CD4-positive, alpha-beta T cell (primary cell): ENCODE measurements at regions not wholly inside any gene's neighbourhood (a gene's known extent, or its start where the extent isn't known, plus 50 kb on each side); places are given as distances from the start of the nearest gene placed in this dataset.

Experiments used
- ATAC-seq: fragments of 200-7000 bp; cut with Tn5 transposase; one replicate; pipeline ENCODE4 v1.10.0; 2022; ENCODE audit warnings: mild to moderate bottlenecking; ENCODE audit not compliant: poor library complexity
- CTCF ChIA-PET: fragments of 350-600 bp; sonication (Branson Sonifier 250); formaldehyde crosslinking; loops from one replicate; lab custom pipeline; 2021; ENCODE audit warnings: antibody characterized with exemption, inconsistent platforms; lab: Charles Lee
- POLR2A ChIA-PET: fragments of 350-600 bp; sonication (Branson Sonifier 250); formaldehyde crosslinking; loops from one replicate; lab custom pipeline; 2021; ENCODE audit warnings: antibody characterized with exemption, inconsistent platforms; lab: Charles Lee
- DNase-seq, 14 experiments: peaks; one replicate each; pipeline ENCODE4 v3.0.0-alpha.2; 2013 to 2020; ENCODE audit warnings: mixed read lengths in 2 of 14
- H3K27ac ChIP-seq, 2 donors: one replicate each; pipeline versions ENCODE4 v1.5.1 to v1.7.0; 2013; ENCODE audit warnings: low read length in 2 of 2, low read depth in 1 of 2, mild to moderate bottlenecking in 1 of 2
- H3K27me3 ChIP-seq, 2 experiments: 1 replicate in 1 of 2; 2 replicates in 1 of 2; pipeline versions ENCODE4 v1.6.1 to v1.7.0; 2013; ENCODE audit warnings: low read length in 2 of 2, control low read depth in 1 of 2, mild to moderate bottlenecking in 1 of 2, moderate library complexity in 1 of 2; ENCODE audit not compliant: insufficient read depth in 2 of 2, control insufficient read depth in 1 of 2
- H3K36me3 ChIP-seq: one replicate; pipeline ENCODE4 v1.6.1; 2013; ENCODE audit warnings: low read length, control low read depth; ENCODE audit not compliant: insufficient read depth
- H3K4me1 ChIP-seq: one replicate; pipeline ENCODE4 v1.6.1; 2013; ENCODE audit warnings: low read length, control low read depth; ENCODE audit not compliant: insufficient read depth
- H3K4me3 ChIP-seq: one replicate; pipeline ENCODE4 v1.5.1; 2013; ENCODE audit warnings: mild to moderate bottlenecking, low read length, moderate library complexity
- H3K9me3 ChIP-seq, 2 experiments: 1 replicate in 1 of 2; 2 replicates in 1 of 2; pipeline versions ENCODE4 v1.6.1 to v1.7.0; 2013; ENCODE audit warnings: low read length in 2 of 2, mild to moderate bottlenecking in 2 of 2, control low read depth in 1 of 2, moderate library complexity in 1 of 2; ENCODE audit not compliant: control insufficient read depth in 1 of 2, insufficient read depth in 1 of 2
- H3K27ac Mint-ChIP-seq: one replicate; pipeline ENCODE4 v1.8.0; 2020; ENCODE audit warnings: mixed read lengths
- H3K27me3 Mint-ChIP-seq: one replicate; pipeline ENCODE4 v1.8.0; 2021; ENCODE audit warnings: mixed read lengths
- H3K36me3 Mint-ChIP-seq: one replicate; pipeline ENCODE4 v1.8.0; 2021; ENCODE audit warnings: low read depth, mixed read lengths
- H3K4me1 Mint-ChIP-seq: one replicate; pipeline ENCODE4 v1.8.0; 2021; ENCODE audit warnings: low read depth, mixed read lengths
- H3K4me3 Mint-ChIP-seq: one replicate; pipeline ENCODE4 v1.8.0; 2020; ENCODE audit warnings: mild to moderate bottlenecking, mixed read lengths
- H3K9me3 Mint-ChIP-seq: one replicate; pipeline ENCODE4 v1.8.0; 2020; ENCODE audit warnings: mixed read lengths
- intact Hi-C, 2 experiments: fragments of 100-400 bp; cut with DNase I in 1 of 2; cut with micrococcal nuclease in 1 of 2; formaldehyde crosslinking; loops; one replicate each; pipeline versions ENCODE4 v1.15.1 to v1.9.0; 2023 to 2025; cut with DNase I, micrococcal nuclease
- TF ChIP-seq, protein P1 (sequence below): fragments of 200-600 bp; IDR thresholded peaks from one replicate; pipeline ENCODE4 v1.8.0; 2022; ENCODE audit warnings: antibody characterized with exemption, mild to moderate bottlenecking

- H3K9me3 ChIP-seq, result peaks cover 0 to 12% of the 10 kb centered on the region in 2 experiments
- intact Hi-C loops, result no loop called here
- ATAC-seq (no peak), DNase-seq (no peak)
- no peaks in the 10 kb centered on the region for H3K36me3 Mint-ChIP-seq
- H3K36me3 ChIP-seq, result no peaks in the 10 kb centered on the region
- no peaks in the 10 kb centered on the region for H3K4me1 ChIP-seq
- no peak overlapping the region for H3K27ac ChIP-seq
- POLR2A ChIA-PET, result no interaction called here
- H3K4me1 Mint-ChIP-seq, result peaks cover 11% of the 10 kb centered on the region
- no peak overlapping the region for H3K4me3 ChIP-seq
- no peaks in the 10 kb centered on the region for H3K27me3 ChIP-seq
- CTCF ChIA-PET, result no interaction called here
- H3K27ac Mint-ChIP-seq, result no peak overlapping the region
- no peaks in the 10 kb centered on the region for H3K9me3 Mint-ChIP-seq
- peaks cover 5% of the 10 kb centered on the region for H3K27me3 Mint-ChIP-seq
- no peak overlapping the region for H3K4me3 Mint-ChIP-seq
- TF ChIP-seq, protein P1, sequence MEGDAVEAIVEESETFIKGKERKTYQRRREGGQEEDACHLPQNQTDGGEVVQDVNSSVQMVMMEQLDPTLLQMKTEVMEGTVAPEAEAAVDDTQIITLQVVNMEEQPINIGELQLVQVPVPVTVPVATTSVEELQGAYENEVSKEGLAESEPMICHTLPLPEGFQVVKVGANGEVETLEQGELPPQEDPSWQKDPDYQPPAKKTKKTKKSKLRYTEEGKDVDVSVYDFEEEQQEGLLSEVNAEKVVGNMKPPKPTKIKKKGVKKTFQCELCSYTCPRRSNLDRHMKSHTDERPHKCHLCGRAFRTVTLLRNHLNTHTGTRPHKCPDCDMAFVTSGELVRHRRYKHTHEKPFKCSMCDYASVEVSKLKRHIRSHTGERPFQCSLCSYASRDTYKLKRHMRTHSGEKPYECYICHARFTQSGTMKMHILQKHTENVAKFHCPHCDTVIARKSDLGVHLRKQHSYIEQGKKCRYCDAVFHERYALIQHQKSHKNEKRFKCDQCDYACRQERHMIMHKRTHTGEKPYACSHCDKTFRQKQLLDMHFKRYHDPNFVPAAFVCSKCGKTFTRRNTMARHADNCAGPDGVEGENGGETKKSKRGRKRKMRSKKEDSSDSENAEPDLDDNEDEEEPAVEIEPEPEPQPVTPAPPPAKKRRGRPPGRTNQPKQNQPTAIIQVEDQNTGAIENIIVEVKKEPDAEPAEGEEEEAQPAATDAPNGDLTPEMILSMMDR, result no peak
Measured at GRCh38 chr6:9131616-9132015, 696.3 kb upstream of the SLC35B3 start.

DNA sequence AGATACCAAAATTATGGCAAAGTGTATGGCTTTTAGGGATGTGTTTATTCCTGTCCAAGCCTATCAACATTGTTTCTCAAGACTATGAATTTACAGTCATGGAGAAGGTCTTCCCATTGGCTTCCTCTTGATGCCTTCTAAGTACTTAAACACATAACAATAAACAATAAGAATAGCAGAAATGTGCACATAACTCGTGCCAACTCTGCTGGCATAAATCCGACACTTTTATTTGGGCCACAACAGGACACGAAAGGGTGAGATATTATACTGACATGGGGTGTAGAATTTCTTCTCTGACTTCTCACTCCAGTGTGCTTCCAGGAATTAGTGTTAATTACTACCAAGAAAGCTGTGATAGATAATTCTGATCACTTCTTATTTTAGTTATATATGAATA is 695.9 kb upstream of the SLC35B3 start:
- no peaks in the 10 kb centered on the region for H3K36me3 Mint-ChIP-seq
- H3K4me1 Mint-ChIP-seq, result peaks cover 11% of the 10 kb centered on the region
- intact Hi-C loops, result no loop called here
- no peak overlapping the region for H3K27ac ChIP-seq
- H3K27me3 ChIP-seq, result no peaks in the 10 kb centered on the region
- H3K27me3 Mint-ChIP-seq, result peaks cover 5% of the 10 kb centered on the region
- no peak overlapping the region for H3K4me3 ChIP-seq
- no peak overlapping the region for H3K27ac Mint-ChIP-seq
- no peak overlapping the region for H3K4me3 Mint-ChIP-seq
- TF ChIP-seq, protein P1, result no peak
- DNase-seq, result no peak
- peaks cover 0 to 12% of the 10 kb centered on the region in 2 experiments for H3K9me3 ChIP-seq
- H3K9me3 Mint-ChIP-seq, result no peaks in the 10 kb centered on the region
- POLR2A ChIA-PET, result no interaction called here
- no peak for ATAC-seq
- CTCF ChIA-PET, result no interaction called here
- no peaks in the 10 kb centered on the region for H3K4me1 ChIP-seq
- H3K36me3 ChIP-seq, result no peaks in the 10 kb centered on the region

GRCh38 chr6:9128970-9129369 is 693.6 kb upstream of the SLC35B3 start:
- no peak overlapping the region for H3K4me3 Mint-ChIP-seq
- peaks cover 0 to 8% of the 10 kb centered on the region in 2 experiments for H3K9me3 ChIP-seq
- POLR2A ChIA-PET, result no interaction called here
- H3K36me3 Mint-ChIP-seq, result no peaks in the 10 kb centered on the region
- intact Hi-C loops, result no loop called here
- H3K36me3 ChIP-seq, result no peaks in the 10 kb centered on the region
- peaks cover 11% of the 10 kb centered on the region for H3K4me1 Mint-ChIP-seq
- CTCF ChIA-PET, result no interaction called here
- peaks cover 5% of the 10 kb centered on the region for H3K27me3 Mint-ChIP-seq
- no peak for DNase-seq
- H3K27ac Mint-ChIP-seq, result no peak overlapping the region
- H3K27me3 ChIP-seq, result no peaks in the 10 kb centered on the region
- TF ChIP-seq, protein P1, result no peak
- no peak overlapping the region for H3K27ac ChIP-seq
- H3K4me3 ChIP-seq, result no peak overlapping the region
- no peaks in the 10 kb centered on the region for H3K9me3 Mint-ChIP-seq
- H3K4me1 ChIP-seq, result no peaks in the 10 kb centered on the region
- no peak for ATAC-seq
